ENCODE measurements at regions not wholly inside any gene's neighbourhood (a gene's known extent, or its start where the extent isn't known, plus 50 kb on each side); places are given as distances from the start of the nearest gene placed in this dataset.

- Histone ChIP-seq H2AFZ (ENCODE audit: low read depth) (no peak overlapping the region), H3K4me1 (ENCODE audit: low read depth, poor library complexity, severe bottlenecking) (no peaks in the 10 kb centered on the region), H3K79me2 (ENCODE audit: insufficient read depth, low read depth) (no peaks in the 10 kb centered on the region), H4K20me1 (ENCODE audit: insufficient read depth) (no peaks in the 10 kb centered on the region), H3K4me2 (no peak overlapping the region), H3K4me3 (IDR thresholded peaks at IDR 0.05; ENCODE audit: insufficient read depth, low read depth, low read length) (no peak overlapping the region), H3K36me3 (ENCODE audit: insufficient read depth) (no peaks in the 10 kb centered on the region), H3K9ac (no peak overlapping the region), H3K27ac (no peak overlapping the region), H3K27me3 (ENCODE audit: insufficient read depth, low read depth) (no peaks in the 10 kb centered on the region)
- TF ChIP-seq, protein P1, sequence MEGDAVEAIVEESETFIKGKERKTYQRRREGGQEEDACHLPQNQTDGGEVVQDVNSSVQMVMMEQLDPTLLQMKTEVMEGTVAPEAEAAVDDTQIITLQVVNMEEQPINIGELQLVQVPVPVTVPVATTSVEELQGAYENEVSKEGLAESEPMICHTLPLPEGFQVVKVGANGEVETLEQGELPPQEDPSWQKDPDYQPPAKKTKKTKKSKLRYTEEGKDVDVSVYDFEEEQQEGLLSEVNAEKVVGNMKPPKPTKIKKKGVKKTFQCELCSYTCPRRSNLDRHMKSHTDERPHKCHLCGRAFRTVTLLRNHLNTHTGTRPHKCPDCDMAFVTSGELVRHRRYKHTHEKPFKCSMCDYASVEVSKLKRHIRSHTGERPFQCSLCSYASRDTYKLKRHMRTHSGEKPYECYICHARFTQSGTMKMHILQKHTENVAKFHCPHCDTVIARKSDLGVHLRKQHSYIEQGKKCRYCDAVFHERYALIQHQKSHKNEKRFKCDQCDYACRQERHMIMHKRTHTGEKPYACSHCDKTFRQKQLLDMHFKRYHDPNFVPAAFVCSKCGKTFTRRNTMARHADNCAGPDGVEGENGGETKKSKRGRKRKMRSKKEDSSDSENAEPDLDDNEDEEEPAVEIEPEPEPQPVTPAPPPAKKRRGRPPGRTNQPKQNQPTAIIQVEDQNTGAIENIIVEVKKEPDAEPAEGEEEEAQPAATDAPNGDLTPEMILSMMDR (conservative IDR thresholded peaks at IDR 0.05; ENCODE audit: low read depth, low read length): no peak
Measured at GRCh38 chr7:131616487-131617200, 60.2 kb upstream of the PODXL start.

- TF ChIP-seq, protein P1 (conservative IDR thresholded peaks at IDR 0.05; ENCODE audit: low read depth, low read length): no peak
Measured at GRCh38 chr7:131613909-131614308, 57.5 kb upstream of the PODXL start.

GRCh38 chr7:131610007-131610406 is 53.6 kb upstream of the PODXL start:
- Histone ChIP-seq H4K20me1 (ENCODE audit: insufficient read depth) (no peaks in the 10 kb centered on the region), H3K27ac (no peak overlapping the region), H3K4me1 (ENCODE audit: low read depth, poor library complexity, severe bottlenecking) (no peaks in the 10 kb centered on the region), H2AFZ (ENCODE audit: low read depth) (no peak overlapping the region), H3K79me2 (ENCODE audit: insufficient read depth, low read depth) (no peaks in the 10 kb centered on the region), H3K4me3 (IDR thresholded peaks at IDR 0.05; ENCODE audit: insufficient read depth, low read depth, low read length) (no peak overlapping the region), H3K27me3 (ENCODE audit: insufficient read depth, low read depth) (no peaks in the 10 kb centered on the region), H3K4me2 (no peak overlapping the region), H3K36me3 (ENCODE audit: insufficient read depth) (no peaks in the 10 kb centered on the region), H3K9ac (no peak overlapping the region)
- TF ChIP-seq, protein P1 (conservative IDR thresholded peaks at IDR 0.05; ENCODE audit: low read depth, low read length): no peak

More at GRCh38 chr7:131613909-131614308, 57.5 kb upstream of the PODXL start:
- no peak overlapping the region for H3K4me3 ChIP-seq (IDR thresholded peaks at IDR 0.05; ENCODE audit: insufficient read depth, low read depth, low read length)
- H3K79me2 ChIP-seq (ENCODE audit: insufficient read depth, low read depth): no peaks in the 10 kb centered on the region
- H2AFZ ChIP-seq (ENCODE audit: low read depth): no peak overlapping the region
- H4K20me1 ChIP-seq (ENCODE audit: insufficient read depth): no peaks in the 10 kb centered on the region
- no peak overlapping the region for H3K27ac ChIP-seq
- H3K36me3 ChIP-seq (ENCODE audit: insufficient read depth): no peaks in the 10 kb centered on the region
- H3K4me2 ChIP-seq: no peak overlapping the region
- no peaks in the 10 kb centered on the region for H3K4me1 ChIP-seq (ENCODE audit: low read depth, poor library complexity, severe bottlenecking)
- H3K27me3 ChIP-seq (ENCODE audit: insufficient read depth, low read depth): no peaks in the 10 kb centered on the region
- no peak overlapping the region for H3K9ac ChIP-seq

DNA sequence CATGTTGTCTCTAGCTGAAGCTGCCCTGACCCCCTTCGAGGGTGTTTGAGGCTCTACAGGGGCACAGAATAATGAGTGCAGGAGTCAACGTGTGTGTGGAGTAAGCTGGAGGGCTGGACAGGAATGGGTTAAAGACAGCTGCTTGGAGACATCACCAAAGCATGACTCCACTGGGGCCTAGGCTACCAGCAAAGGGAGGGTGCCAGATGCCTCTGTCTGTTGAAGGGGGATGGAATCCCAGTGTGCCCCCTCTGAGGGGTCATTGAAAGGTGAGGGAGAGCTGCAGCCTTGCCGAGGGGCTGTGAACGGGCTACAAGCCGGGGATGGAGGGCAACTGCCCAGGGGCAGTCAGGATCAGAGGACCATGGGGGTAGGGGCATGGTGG is 51.7 kb upstream of the PODXL start:
- H3K4me2 ChIP-seq: no peak overlapping the region
- no peak overlapping the region for H3K9ac ChIP-seq
- no peaks in the 10 kb centered on the region for H4K20me1 ChIP-seq (ENCODE audit: insufficient read depth)
- TF ChIP-seq, protein P1 (conservative IDR thresholded peaks at IDR 0.05; ENCODE audit: low read depth, low read length): no peak
- H3K36me3 ChIP-seq (ENCODE audit: insufficient read depth): no peaks in the 10 kb centered on the region
- H3K27ac ChIP-seq: no peak overlapping the region
- H3K4me3 ChIP-seq (IDR thresholded peaks at IDR 0.05; ENCODE audit: insufficient read depth, low read depth, low read length): no peak overlapping the region
- H3K27me3 ChIP-seq (ENCODE audit: insufficient read depth, low read depth): no peaks in the 10 kb centered on the region
- H2AFZ ChIP-seq (ENCODE audit: low read depth): no peak overlapping the region
- no peaks in the 10 kb centered on the region for H3K4me1 ChIP-seq (ENCODE audit: low read depth, poor library complexity, severe bottlenecking)
- no peaks in the 10 kb centered on the region for H3K79me2 ChIP-seq (ENCODE audit: insufficient read depth, low read depth)
